IMR-90 (cell line): ENCODE measurements at regions not wholly inside any gene's neighbourhood (a gene's known extent, or its start where the extent isn't known, plus 50 kb on each side); places are given as distances from the start of the nearest gene placed in this dataset.

Experiments
- ATAC-seq: fragments of 200-7000 bp; cut with Tn5 transposase; 2 replicates; pipeline ENCODE4 v1.9.1; 2020; ENCODE audit warnings: low read depth, mild to moderate bottlenecking, moderate library complexity
- BruUV-seq: library from RNA; stranded (reverse); fragments of 400-500 nt; replicated peaks from 2 replicates; lab custom pipeline; 2021; lab: Mats Ljungman, UMichigan
- CTCF ChIA-PET: fragments of 300-600 bp; formaldehyde crosslinking; extraction: SDS; loops from one replicate; lab custom pipeline; 2021; ENCODE audit warnings: antibody characterized with exemption; lab: Yijun Ruan, JAX
- POLR2A ChIA-PET: fragments of 300-600 bp; sonication (Branson Sonifier 250); formaldehyde crosslinking; loops from one replicate; lab custom pipeline; 2022; ENCODE audit warnings: antibody characterized with exemption; ENCODE audit not compliant: unreplicated experiment; lab: Charles Lee
- DNase-seq: peaks from one replicate; pipeline ENCODE4 v3.0.0; 2013
- H2AFZ ChIP-seq: replicated peaks from 2 replicates; pipeline ENCODE3; 2013; ENCODE audit warnings: low read length, mild to moderate bottlenecking; ENCODE audit not compliant: poor library complexity
- H2AK5ac ChIP-seq: 2 replicates; pipeline ENCODE4 v1.6.1; 2013; ENCODE audit warnings: low read depth, low read length, inconsistent platforms
- H2AK9ac ChIP-seq: replicated peaks from 2 replicates; pipeline ENCODE3; 2013; ENCODE audit warnings: mild to moderate bottlenecking, low read depth, low read length, moderate library complexity; ENCODE audit not compliant: poor library complexity
- H2BK120ac ChIP-seq: 2 replicates; pipeline ENCODE4 v1.6.1; 2013; ENCODE audit warnings: low read depth, low read length, inconsistent platforms
- H2BK15ac ChIP-seq: 3 replicates; pipeline ENCODE4 v1.6.1; 2013; ENCODE audit warnings: low read depth, low read length, inconsistent platforms
- H2BK20ac ChIP-seq: 2 replicates; pipeline ENCODE4 v1.6.1; 2013; ENCODE audit warnings: low read depth, mild to moderate bottlenecking, inconsistent platforms, low read length, moderate library complexity
- H2BK5ac ChIP-seq: 2 replicates; pipeline ENCODE4 v1.6.1; 2013; ENCODE audit warnings: mild to moderate bottlenecking, low read depth, low read length, inconsistent platforms; ENCODE audit not compliant: poor library complexity, severe bottlenecking
- H3K14ac ChIP-seq: replicated peaks from 2 replicates; pipeline ENCODE4 v1.6.1; 2013; ENCODE audit warnings: low read depth, low read length, inconsistent platforms
- H3K18ac ChIP-seq: 2 replicates; pipeline ENCODE4 v1.6.1; 2013; ENCODE audit warnings: low read depth, low read length, control low read depth
- H3K23ac ChIP-seq: 2 replicates; pipeline ENCODE4 v1.6.1; 2013; ENCODE audit warnings: low read depth, low read length, inconsistent platforms
- H3K27ac ChIP-seq: 2 replicates; pipeline ENCODE4 v1.5.1; 2013; ENCODE audit warnings: mild to moderate bottlenecking, control low read depth, low read length; ENCODE audit not compliant: insufficient read depth
- H3K27me3 ChIP-seq: 2 replicates; pipeline ENCODE4 v1.6.1; 2013; ENCODE audit warnings: low read length; ENCODE audit not compliant: control insufficient read depth, insufficient read depth
- H3K36me3 ChIP-seq: 2 replicates; pipeline ENCODE4 v1.6.1; 2013; ENCODE audit warnings: low read length, mixed read lengths; ENCODE audit not compliant: control insufficient read depth, insufficient read depth
- H3K4ac ChIP-seq: 2 replicates; pipeline ENCODE4 v1.6.1; 2013; ENCODE audit warnings: low read depth, low read length, inconsistent platforms
- H3K4me1 ChIP-seq: 2 replicates; pipeline ENCODE4 v1.6.1; 2013; ENCODE audit warnings: low read length, mixed read lengths; ENCODE audit not compliant: control insufficient read depth, insufficient read depth
- H3K4me2 ChIP-seq: 2 replicates; pipeline ENCODE4 v1.6.1; 2013; ENCODE audit warnings: low read depth, mild to moderate bottlenecking, control low read depth, low read length, moderate library complexity
- H3K4me3 ChIP-seq: 2 replicates; pipeline ENCODE4 v1.5.1; 2013; ENCODE audit warnings: low read depth, mild to moderate bottlenecking, control low read depth, low read length, moderate library complexity; ENCODE audit not compliant: insufficient read depth
- H3K56ac ChIP-seq: 2 replicates; pipeline ENCODE4 v1.6.1; 2013; ENCODE audit warnings: low read length, inconsistent platforms; ENCODE audit not compliant: insufficient read depth; ENCODE audit errors: extremely low read depth
- H3K79me1 ChIP-seq, 2 experiments: 2 replicates each; pipeline ENCODE4 v1.6.1; 2013; ENCODE audit warnings: low read length in 2 of 2, inconsistent platforms in 1 of 2, low read depth in 1 of 2
- H3K9ac ChIP-seq: 2 replicates; pipeline ENCODE4 v1.6.1; 2013; ENCODE audit warnings: low read depth, low read length, control low read depth
- H3K9me1 ChIP-seq: 2 replicates; pipeline ENCODE4 v1.6.1; 2013; ENCODE audit warnings: low read length, inconsistent platforms; ENCODE audit not compliant: insufficient read depth
- H3K9me3 ChIP-seq: 2 replicates; pipeline ENCODE4 v1.6.1; 2013; ENCODE audit warnings: low read length; ENCODE audit not compliant: control insufficient read depth, insufficient read depth
- H4K20me1 ChIP-seq: 2 replicates; pipeline ENCODE4 v1.6.1; 2013; ENCODE audit warnings: low read length, inconsistent platforms; ENCODE audit not compliant: insufficient read depth
- H4K5ac ChIP-seq: 2 replicates; pipeline ENCODE4 v1.6.1; 2013; ENCODE audit warnings: mild to moderate bottlenecking, low read depth, low read length, control low read depth
- H4K8ac ChIP-seq, 2 experiments: 2 replicates each; pipeline ENCODE4 v1.6.1; 2013; ENCODE audit warnings: low read depth in 2 of 2, low read length in 2 of 2, control low read depth in 1 of 2, inconsistent platforms in 1 of 2
- H4K91ac ChIP-seq: 2 replicates; pipeline ENCODE4 v1.6.1; 2013; ENCODE audit warnings: low read depth, low read length, inconsistent platforms; ENCODE audit not compliant: insufficient read depth
- CEBPB ChIP-seq: IDR thresholded peaks from 2 replicates; pipeline ENCODE4 v1.6.1; 2012; ENCODE audit warnings: low read depth, low read length, improper control_type of control experiment
- FOS ChIP-seq: fragments of 150-350 bp; IDR thresholded peaks from 2 replicates; pipeline ENCODE4 v1.6.1; 2016; ENCODE audit warnings: low read depth, low read length
- whole genome bisulfite sequencing, 2 experiments: methylation state at CpG; one replicate each; pipeline versions ENCODE4 v1.1.5 to v1.1.7; 2013; ENCODE audit warnings: missing lambda C conversion rate in 2 of 2; ENCODE audit not compliant: insufficient read length in 1 of 2; ENCODE audit errors: extremely low coverage in 2 of 2; 5-methylcytosine and 5-hydroxymethylcytosine counted together
- dilution Hi-C: fragments of 300-500 bp; cut with HindIII; formaldehyde crosslinking; loops from one replicate; pipeline ENCODE4 v1.14.3; 2018; ENCODE audit warnings: low sequenced_read_pairs; ENCODE audit not compliant: unreplicated experiment
- in situ Hi-C: fragments of 300-500 bp; cut with MboI; formaldehyde crosslinking; loops from 3 replicates; pipeline ENCODE4 v1.14.3; 2019; ENCODE audit warnings: low sequenced_read_pairs, inconsistent platforms, mixed read lengths
- intact Hi-C: fragments of 100-400 bp; cut with micrococcal nuclease; formaldehyde crosslinking; loops from 2 replicates; pipeline ENCODE4 v1.10.0; 2022

DNA sequence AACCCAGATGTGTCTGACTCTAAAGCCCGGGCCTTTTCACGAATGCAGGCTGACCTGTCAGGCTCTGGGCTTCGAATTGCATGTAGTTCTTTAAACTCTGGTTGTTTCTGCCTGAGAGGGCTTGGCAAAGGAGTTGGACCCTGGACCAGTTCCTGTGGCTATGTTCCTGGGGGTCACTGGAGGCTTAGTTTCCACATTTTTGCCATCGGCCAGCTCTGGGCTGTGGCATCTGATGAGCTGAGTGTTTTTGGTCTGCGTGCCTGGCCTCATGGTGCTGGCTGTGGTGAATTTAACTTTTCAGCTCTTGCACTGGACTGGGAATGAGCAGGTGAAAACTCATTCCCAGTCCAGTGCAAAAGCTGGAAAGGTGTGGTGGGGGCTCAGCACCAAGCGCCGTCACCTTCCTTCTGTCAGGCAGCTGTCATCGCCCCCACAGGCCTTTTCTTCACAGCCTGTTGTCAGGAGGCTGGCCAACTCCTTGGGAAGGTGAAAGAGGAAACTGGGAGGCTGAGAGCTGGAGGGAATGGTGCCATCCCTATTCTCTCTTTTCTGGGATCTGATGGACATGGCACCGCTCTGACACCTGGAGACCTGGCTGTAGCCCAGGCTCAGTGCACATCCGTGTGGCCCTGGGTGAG is 123.6 kb downstream of the ADAMTS15 start:
- Histone ChIP-seq H3K56ac (no peak overlapping the region), H3K4me3 (no peak overlapping the region), H3K4me2 (no peak overlapping the region), H2BK20ac (no peak overlapping the region), H3K18ac (no peak overlapping the region), H3K79me1 (no peaks in the 10 kb centered on the region), H3K23ac (no peak overlapping the region), H2AK5ac (no peak overlapping the region), H2BK15ac (no peak overlapping the region), H4K5ac (no peak overlapping the region), H4K20me1 (no peaks in the 10 kb centered on the region), H3K14ac (no peak overlapping the region), H3K9me3 (no peaks in the 10 kb centered on the region), H3K4ac (no peak overlapping the region), H2BK120ac (no peak overlapping the region), H3K4me1 (peaks cover 2% of the 10 kb centered on the region; the same call in 1 of the 2 replicates), H3K9ac (no peak overlapping the region), H3K36me3 (no peaks in the 10 kb centered on the region), H3K27ac (no peak overlapping the region), H2BK5ac (no peak overlapping the region), H2AK9ac (no peak overlapping the region), H3K9me1 (no peaks in the 10 kb centered on the region; the same call in 1 of the 2 replicates), H3K27me3 (peaks cover 4% of the 10 kb centered on the region; the same call in 1 of the 2 replicates), H4K91ac (no peak overlapping the region), H4K8ac (no peak overlapping the region), H2AFZ (no peak overlapping the region)
- dilution Hi-C loops (no loop called here), intact Hi-C loops (no loop called here), in situ Hi-C loops (no loop called here)
- ATAC-seq: no peak
- 78% methylated on average over 4 of the region's 10 CpGs; no CpG with 5 or more reads in 1 of the 2 experiments for WGBS, 2 experiments
- TF ChIP-seq FOS (no peak), CEBPB (no peak)
- no TSS peak for BruUV-seq
- DNase-seq: no peak
- CTCF ChIA-PET: no interaction called here
- POLR2A ChIA-PET: no interaction called here
